GM12878 (cell line): ENCODE measurements at regions not wholly inside any gene's neighbourhood (a gene's known extent, or its start where the extent isn't known, plus 50 kb on each side); places are given as distances from the start of the nearest gene placed in this dataset.

ENCODE experiments used
- ATAC-seq: fragments of 200-7000 bp; cut with Tn5 transposase; 3 replicates; pipeline ENCODE4 v1.9.1; 2020; ENCODE audit warnings: mild to moderate bottlenecking, moderate library complexity
- BruUV-seq: library from RNA; stranded (reverse); fragments of 400-500 nt; replicated peaks from 2 replicates; lab custom pipeline; 2021; lab: Mats Ljungman, UMichigan
- CTCF ChIA-PET: fragments of 300-600 bp; sonication (Branson Sonifier 250); formaldehyde crosslinking; extraction: SDS; loops from one replicate; lab custom pipeline; 2021; ENCODE audit warnings: inconsistent platforms; lab: Yijun Ruan, JAX
- POLR2A ChIA-PET: fragments of 350-600 bp; formaldehyde crosslinking; extraction: SDS; loops from one replicate; lab custom pipeline; 2021; ENCODE audit warnings: inconsistent platforms; lab: Charles Lee
- RAD21 ChIA-PET: fragments of 300-600 bp; sonication (Branson Sonifier 250); formaldehyde crosslinking; loops from one replicate; lab custom pipeline; 2023; ENCODE audit warnings: antibody characterized with exemption; ENCODE audit not compliant: unreplicated experiment; lab: Charles Lee
- SMC1A ChIA-PET: fragments of 300-600 bp; sonication (Branson Sonifier 250); formaldehyde crosslinking; loops from one replicate; lab custom pipeline; 2023; ENCODE audit not compliant: unreplicated experiment, uncharacterized antibody; lab: Charles Lee
- DNase-seq: peaks from one replicate; pipeline ENCODE4 v3.0.0-alpha.2; 2011; ENCODE audit warnings: low read depth, low spot score
- FAIRE-seq: peaks from 3 replicates; lab custom pipeline; 2011; peaks lifted over from hg19 to GRCh38; lab: Jason Lieb, UNC
- H2AFZ ChIP-seq: 2 replicates; pipeline ENCODE4 v1.6.0; 2011; ENCODE audit warnings: low read depth, low read length, control low read depth; ENCODE audit not compliant: control insufficient read depth
- H3K27ac ChIP-seq: 2 replicates; pipeline ENCODE4 v1.5.1; 2011; ENCODE audit warnings: control low read depth; ENCODE audit not compliant: control insufficient read depth, insufficient read depth
- H3K27me3 ChIP-seq, 2 experiments: replicated peaks in 1 of 2; 2 replicates each; pipeline versions ENCODE4 v1.6.0 to v1.6.1; 2011; ENCODE audit warnings: low read length in 1 of 2; ENCODE audit not compliant: control insufficient read depth in 2 of 2, insufficient read depth in 2 of 2
- H3K36me3 ChIP-seq, 2 experiments: 2 replicates each; pipeline ENCODE4 v1.5.1; 2011; ENCODE audit warnings: low read length in 1 of 2; ENCODE audit not compliant: control insufficient read depth in 2 of 2, insufficient read depth in 2 of 2
- H3K4me1 ChIP-seq: 2 replicates; pipeline ENCODE4 v1.6.1; 2011; ENCODE audit warnings: mild to moderate bottlenecking, low read length, moderate library complexity, mixed read lengths; ENCODE audit not compliant: control insufficient read depth, insufficient read depth
- H3K4me2 ChIP-seq: 2 replicates; pipeline ENCODE4 v1.6.0; 2011; ENCODE audit warnings: control low read depth; ENCODE audit not compliant: control insufficient read depth, insufficient read depth
- H3K4me3 ChIP-seq: fragments of 200-600 bp; sonication (generic); 2 replicates; pipeline ENCODE4 v1.5.1; 2016
- H3K79me2 ChIP-seq: 2 replicates; pipeline ENCODE4 v1.6.0; 2011; ENCODE audit warnings: low read length; ENCODE audit not compliant: control insufficient read depth, insufficient read depth
- H3K9ac ChIP-seq: 2 replicates; pipeline ENCODE4 v1.8.0; 2011; ENCODE audit warnings: low read length, control low read depth, mixed read lengths; ENCODE audit not compliant: control insufficient read depth, insufficient read depth
- H3K9me3 ChIP-seq: replicated peaks from 3 replicates; pipeline ENCODE4 v1.5.1; 2011; ENCODE audit warnings: mild to moderate bottlenecking, low read length; ENCODE audit not compliant: control insufficient read depth, insufficient read depth
- H4K20me1 ChIP-seq: 2 replicates; pipeline ENCODE4 v1.6.0; 2011; ENCODE audit not compliant: control insufficient read depth, insufficient read depth
- CBX5 ChIP-seq: sonication (generic); IDR thresholded peaks from 2 replicates; pipeline ENCODE4 v1.6.1; 2016; ENCODE audit warnings: low read depth, moderate library complexity, mild to moderate bottlenecking, inconsistent platforms
- CHD2 ChIP-seq: IDR thresholded peaks from 2 replicates; pipeline ENCODE4 v1.6.1; 2011; ENCODE audit warnings: low read depth, low read length, improper control_type of control experiment, borderline replicate concordance
- CREM ChIP-seq: IDR thresholded peaks from 2 replicates; pipeline ENCODE4 v1.6.1; 2014; ENCODE audit warnings: antibody characterized with exemption, low read depth
- KLF5 ChIP-seq: fragments of 450-650 bp; IDR thresholded peaks from 2 replicates; pipeline ENCODE4 v1.6.1; 2014; ENCODE audit warnings: mild to moderate bottlenecking; ENCODE audit not compliant: partially characterized antibody
- POLR2AphosphoS2 ChIP-seq: IDR thresholded peaks from 2 replicates; pipeline ENCODE4 v1.6.1; 2011; ENCODE audit warnings: low read depth, mild to moderate bottlenecking, low read length, improper control_type of control experiment, moderate library complexity
- SP1 ChIP-seq: IDR thresholded peaks from one replicate; pipeline ENCODE4 v1.6.1; 2011; ENCODE audit warnings: low read depth, low read length
- SRF ChIP-seq, 2 experiments: IDR thresholded peaks; 2 replicates each; pipeline ENCODE4 v1.6.1; 2011; ENCODE audit warnings: low read depth in 2 of 2, low read length in 2 of 2, mild to moderate bottlenecking in 1 of 2, moderate library complexity in 1 of 2
- STAT1 ChIP-seq: fragments of 450-650 bp; conservative IDR thresholded peaks from 2 replicates; pipeline ENCODE4 v1.6.1; 2014; ENCODE audit warnings: antibody characterized with exemption, mild to moderate bottlenecking
- TBL1XR1 ChIP-seq: IDR thresholded peaks from 2 replicates; pipeline ENCODE4 v1.6.1; 2012; ENCODE audit warnings: low read depth, low read length, improper control_type of control experiment
- WGBS: methylation state at CpG from one replicate; pipeline ENCODE4 v1.1.6; 2016; ENCODE audit warnings: low lambda C conversion rate; ENCODE audit not compliant: insufficient replicate concordance, insufficient coverage; ENCODE audit errors: missing lambda C conversion rate; 5-methylcytosine and 5-hydroxymethylcytosine counted together
- in situ Hi-C: fragments of 300-500 bp; cut with MboI; formaldehyde crosslinking; loops from 9 replicates; pipeline ENCODE4 v1.14.3; 2018; ENCODE audit warnings: mixed read lengths
- intact Hi-C: fragments of 100-400 bp; cut with micrococcal nuclease; formaldehyde crosslinking; loops from one replicate; pipeline ENCODE4 v1.14.2; 2022; ENCODE audit not compliant: unreplicated experiment
- TF ChIP-seq, protein P1 (sequence below): fragments of 450-650 bp; IDR thresholded peaks from 2 replicates; pipeline ENCODE4 v1.6.1; 2016; ENCODE audit warnings: mild to moderate bottlenecking, moderate library complexity, borderline replicate concordance

DNA sequence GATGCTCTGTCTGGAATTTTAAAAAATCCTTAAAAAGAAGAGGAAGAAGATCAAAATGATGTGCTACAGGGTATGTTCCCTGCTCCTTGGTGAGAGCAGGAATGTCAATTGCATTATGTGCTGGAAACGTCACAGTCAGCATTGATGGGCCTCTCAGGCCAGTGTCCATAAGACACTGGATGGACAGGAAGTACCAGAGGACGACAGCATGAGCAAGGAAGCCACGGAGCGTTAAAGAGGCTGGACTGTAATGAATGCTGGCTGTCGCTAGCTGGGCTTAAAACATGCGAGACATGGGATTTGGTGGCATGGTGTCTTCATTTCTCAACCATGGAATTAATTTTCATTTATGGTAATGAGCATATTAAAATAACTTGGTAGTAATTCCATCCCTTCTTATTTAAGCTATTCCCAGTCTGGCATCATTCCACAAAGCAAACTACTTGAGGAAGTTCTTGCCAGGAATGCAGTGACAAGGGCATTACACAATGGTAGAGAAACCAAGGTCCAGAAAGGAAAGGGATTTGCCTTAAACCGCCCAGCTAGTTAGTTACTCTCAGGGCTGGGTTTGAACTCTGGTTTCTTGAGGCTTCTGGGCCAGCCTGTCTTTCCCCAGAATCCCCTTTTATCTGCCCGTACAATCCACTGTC is 166.6 kb upstream of the SOX4 start:
- no peak overlapping the region for H3K4me3 ChIP-seq
- BruUV-seq: no TSS peak
- H3K36me3 ChIP-seq: no peaks in the 10 kb centered on the region
- POLR2A ChIA-PET: no interaction called here
- WGBS: 74% methylated on average over 8 of the region's 8 CpGs
- no peak for FAIRE-seq
- H4K20me1 ChIP-seq: no peaks in the 10 kb centered on the region
- in situ Hi-C loops (loop anchor here (25.0 kb wide), 1 partner anchor 865 kb away; no protein-coding TSS in a partner anchor), intact Hi-C loops (no loop called here)
- RAD21 ChIA-PET: no interaction called here
- no peak overlapping the region for H3K9ac ChIP-seq
- TF ChIP-seq TBL1XR1 (no peak), POLR2AphosphoS2 (no peak), SP1 (no peak), KLF5 (no peak), CHD2 (no peak), STAT1 (no peak), SRF (IDR thresholded peaks at IDR 0.05; ENCODE audit: low read depth in 2 of 2, low read length in 2 of 2) (no peak), CBX5 (no peak), CREM (no peak)
- TF ChIP-seq, protein P1, sequence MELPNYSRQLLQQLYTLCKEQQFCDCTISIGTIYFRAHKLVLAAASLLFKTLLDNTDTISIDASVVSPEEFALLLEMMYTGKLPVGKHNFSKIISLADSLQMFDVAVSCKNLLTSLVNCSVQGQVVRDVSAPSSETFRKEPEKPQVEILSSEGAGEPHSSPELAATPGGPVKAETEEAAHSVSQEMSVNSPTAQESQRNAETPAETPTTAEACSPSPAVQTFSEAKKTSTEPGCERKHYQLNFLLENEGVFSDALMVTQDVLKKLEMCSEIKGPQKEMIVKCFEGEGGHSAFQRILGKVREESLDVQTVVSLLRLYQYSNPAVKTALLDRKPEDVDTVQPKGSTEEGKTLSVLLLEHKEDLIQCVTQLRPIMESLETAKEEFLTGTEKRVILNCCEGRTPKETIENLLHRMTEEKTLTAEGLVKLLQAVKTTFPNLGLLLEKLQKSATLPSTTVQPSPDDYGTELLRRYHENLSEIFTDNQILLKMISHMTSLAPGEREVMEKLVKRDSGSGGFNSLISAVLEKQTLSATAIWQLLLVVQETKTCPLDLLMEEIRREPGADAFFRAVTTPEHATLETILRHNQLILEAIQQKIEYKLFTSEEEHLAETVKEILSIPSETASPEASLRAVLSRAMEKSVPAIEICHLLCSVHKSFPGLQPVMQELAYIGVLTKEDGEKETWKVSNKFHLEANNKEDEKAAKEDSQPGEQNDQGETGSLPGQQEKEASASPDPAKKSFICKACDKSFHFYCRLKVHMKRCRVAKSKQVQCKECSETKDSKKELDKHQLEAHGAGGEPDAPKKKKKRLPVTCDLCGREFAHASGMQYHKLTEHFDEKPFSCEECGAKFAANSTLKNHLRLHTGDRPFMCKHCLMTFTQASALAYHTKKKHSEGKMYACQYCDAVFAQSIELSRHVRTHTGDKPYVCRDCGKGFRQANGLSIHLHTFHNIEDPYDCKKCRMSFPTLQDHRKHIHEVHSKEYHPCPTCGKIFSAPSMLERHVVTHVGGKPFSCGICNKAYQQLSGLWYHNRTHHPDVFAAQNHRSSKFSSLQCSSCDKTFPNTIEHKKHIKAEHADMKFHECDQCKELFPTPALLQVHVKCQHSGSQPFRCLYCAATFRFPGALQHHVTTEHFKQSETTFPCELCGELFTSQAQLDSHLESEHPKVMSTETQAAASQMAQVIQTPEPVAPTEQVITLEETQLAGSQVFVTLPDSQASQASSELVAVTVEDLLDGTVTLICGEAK: no peak
- no peak for DNase-seq
- SMC1A ChIA-PET: interaction anchor here (0.6 to 0.7 kb wide), 2 partner anchors 149 to 153 kb away, joined by 3 read pairs; no protein-coding TSS in a partner anchor
- H3K4me1 ChIP-seq: no peaks in the 10 kb centered on the region
- no peaks in the 10 kb centered on the region for H3K79me2 ChIP-seq
- no peaks in the 10 kb centered on the region; the same call in 2 of the 3 replicates for H3K9me3 ChIP-seq
- H3K27ac ChIP-seq: no peak overlapping the region
- H2AFZ ChIP-seq: no peak overlapping the region
- H3K4me2 ChIP-seq: no peak overlapping the region
- no peaks in the 10 kb centered on the region for H3K27me3 ChIP-seq
- no peak for ATAC-seq
- CTCF ChIA-PET: interaction anchor here (1.1 kb wide), 1 partner anchor 24 kb away, joined by 3 read pairs; no protein-coding TSS in a partner anchor
